ENCODE measurements at regions not wholly inside any gene's neighbourhood (a gene's known extent, or its start where the extent isn't known, plus 50 kb on each side); places are given as distances from the start of the nearest gene placed in this dataset.

DNA sequence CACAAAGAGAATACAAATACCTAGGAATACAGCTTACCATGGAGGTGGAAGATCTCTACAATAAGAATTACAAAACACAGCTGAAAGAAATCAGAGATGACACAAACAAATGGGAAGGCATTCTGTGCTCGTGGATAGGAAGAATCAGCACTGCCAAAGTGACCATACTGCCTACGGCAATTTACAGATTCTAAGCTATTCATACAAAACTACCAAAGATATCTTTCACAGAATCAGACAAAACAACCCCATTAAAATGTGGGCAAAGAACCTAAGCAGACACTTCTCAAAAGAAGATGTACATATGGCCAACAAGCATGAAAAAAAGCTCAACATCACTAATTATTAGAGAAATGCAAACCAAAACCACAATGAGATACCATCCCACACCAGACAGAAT, 133.2 kb upstream of the SSTR4 start:
- Histone ChIP-seq H3K79me1 (ENCODE audit: low read length) (no peaks in the 10 kb centered on the region), H4K12ac (ENCODE audit: low read depth, low read length) (no peak overlapping the region), H3K14ac (ENCODE audit: low read length) (no peak overlapping the region), H4K91ac (ENCODE audit: low read depth, low read length) (no peak overlapping the region), H2BK5ac (ENCODE audit: low read depth, low read length, poor library complexity) (no peak overlapping the region), H2AFZ (ENCODE audit: insufficient read depth, low read length, poor library complexity) (no peak overlapping the region), H3K79me2 (ENCODE audit: control insufficient read depth, insufficient read depth, low read length, poor library complexity) (no peaks in the 10 kb centered on the region), H3K9me3 (ENCODE audit: insufficient read depth, low read depth, low read length) (peaks cover 2% of the 10 kb centered on the region), H3K4me2 (ENCODE audit: low read length) (no peak overlapping the region), H2AK5ac (ENCODE audit: low read length) (no peak overlapping the region), H3K27me3 (ENCODE audit: insufficient read depth, low read length) (no peaks in the 10 kb centered on the region), H3K4ac (ENCODE audit: low read depth, low read length) (no peak overlapping the region), H3K4me1 (ENCODE audit: control insufficient read depth in 1 of 2, insufficient read depth in 2 of 2, low read length in 2 of 2) (no peaks in the 10 kb centered on the region), H3K18ac (ENCODE audit: low read length) (no peak overlapping the region), H3K9ac (ENCODE audit: low read length) (no peak overlapping the region), H3K23ac (ENCODE audit: low read length) (no peak overlapping the region), H3K27ac (ENCODE audit: low read depth, low read length) (no peak overlapping the region), H2BK120ac (ENCODE audit: insufficient read depth, low read length, poor library complexity) (no peak overlapping the region), H2BK12ac (ENCODE audit: low read length) (no peak overlapping the region), H3K36me3 (ENCODE audit: control insufficient read depth in 1 of 2, insufficient read depth in 2 of 2, low read length in 2 of 2) (no peaks in the 10 kb centered on the region), H3K4me3 (ENCODE audit: low read depth, low read length) (no peak overlapping the region), H4K8ac (ENCODE audit: low read depth, low read length) (no peak overlapping the region)
- WGBS (ENCODE audit: extremely low coverage, insufficient coverage, insufficient read length), result no CpG with 5 or more reads among the region's 2 CpGs
- no peak for DNase-seq

GRCh38 chr20:22904386-22904785, 130.7 kb upstream of the SSTR4 start:
- no peak overlapping the region for H2BK5ac ChIP-seq (ENCODE audit: low read depth, low read length, poor library complexity)
- H3K23ac ChIP-seq (ENCODE audit: low read length), result no peak overlapping the region
- H3K4me1 ChIP-seq (ENCODE audit: control insufficient read depth in 1 of 2, insufficient read depth in 2 of 2, low read length in 2 of 2), result no peaks in the 10 kb centered on the region
- no peaks in the 10 kb centered on the region for H3K79me2 ChIP-seq (ENCODE audit: control insufficient read depth, insufficient read depth, low read length, poor library complexity)
- no peak overlapping the region for H2BK120ac ChIP-seq (ENCODE audit: insufficient read depth, low read length, poor library complexity)
- no peaks in the 10 kb centered on the region for H3K79me1 ChIP-seq (ENCODE audit: low read length)
- H3K27me3 ChIP-seq (ENCODE audit: insufficient read depth, low read length), result no peaks in the 10 kb centered on the region
- no peak overlapping the region for H3K14ac ChIP-seq (ENCODE audit: low read length)
- no peak overlapping the region for H4K12ac ChIP-seq (ENCODE audit: low read depth, low read length)
- no peak overlapping the region for H3K4me2 ChIP-seq (ENCODE audit: low read length)
- no peak overlapping the region for H2AK5ac ChIP-seq (ENCODE audit: low read length)
- DNase-seq, result no peak
- H2AFZ ChIP-seq (ENCODE audit: insufficient read depth, low read length, poor library complexity), result no peak overlapping the region
- no peak overlapping the region for H2BK12ac ChIP-seq (ENCODE audit: low read length)
- H3K18ac ChIP-seq (ENCODE audit: low read length), result no peak overlapping the region
- no peak overlapping the region for H4K91ac ChIP-seq (ENCODE audit: low read depth, low read length)
- H4K8ac ChIP-seq (ENCODE audit: low read depth, low read length), result no peak overlapping the region
- no peaks in the 10 kb centered on the region for H3K36me3 ChIP-seq (ENCODE audit: control insufficient read depth in 1 of 2, insufficient read depth in 2 of 2, low read length in 2 of 2)
- WGBS (ENCODE audit: extremely low coverage, insufficient coverage, insufficient read length), result no CpG with 5 or more reads among the region's 2 CpGs
- no peak overlapping the region for H3K4me3 ChIP-seq (ENCODE audit: low read depth, low read length)
- H3K9ac ChIP-seq (ENCODE audit: low read length), result no peak overlapping the region
- H3K27ac ChIP-seq (ENCODE audit: low read depth, low read length), result no peak overlapping the region
- H3K9me3 ChIP-seq (ENCODE audit: insufficient read depth, low read depth, low read length), result peaks cover 2% of the 10 kb centered on the region
- no peak overlapping the region for H3K4ac ChIP-seq (ENCODE audit: low read depth, low read length)

DNA sequence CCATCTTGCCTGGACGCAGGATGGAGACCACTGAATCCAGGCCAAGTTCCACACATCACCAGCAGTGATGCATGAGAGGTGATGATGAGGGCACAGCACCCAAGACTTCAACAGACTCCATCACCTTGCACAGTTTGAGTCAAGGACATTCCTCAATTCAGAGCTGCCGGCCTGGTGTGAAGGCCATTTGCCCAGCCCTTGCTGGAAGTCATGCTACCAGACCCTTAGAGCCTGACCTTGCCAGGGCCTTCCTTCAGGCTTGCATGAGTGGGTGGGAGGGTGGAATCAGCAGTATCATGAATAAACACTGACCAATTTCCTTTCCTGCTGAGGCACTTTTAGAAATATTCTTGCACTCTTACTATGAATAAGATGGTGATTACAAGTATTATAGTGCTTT, 130.2 kb upstream of the SSTR4 start:
- DNase-seq, result no peak

DNA sequence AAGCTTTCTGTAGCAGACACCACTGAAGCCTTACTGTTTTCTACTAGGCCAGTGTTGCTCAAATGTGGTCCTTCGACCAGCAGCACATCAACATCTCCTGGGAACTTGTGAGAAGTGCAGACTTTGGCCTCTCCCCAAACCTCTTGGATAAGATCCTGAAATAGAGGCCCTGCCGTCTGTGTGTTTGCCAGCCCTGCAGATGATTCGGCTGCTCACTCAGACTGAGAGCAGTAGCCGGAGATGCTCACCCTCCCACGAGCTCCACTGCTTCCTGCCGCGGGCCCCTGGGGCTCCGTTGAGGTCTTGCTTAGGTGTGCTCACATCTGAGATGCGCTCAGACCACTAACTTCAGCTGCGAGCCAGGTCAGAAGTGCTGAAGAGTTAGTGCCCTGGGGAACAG, 129.5 kb upstream of the SSTR4 start:
- Histone ChIP-seq H3K14ac (ENCODE audit: low read length) (no peak overlapping the region), H3K23ac (ENCODE audit: low read length) (no peak overlapping the region), H2BK5ac (ENCODE audit: low read depth, low read length, poor library complexity) (no peak overlapping the region), H4K12ac (ENCODE audit: low read depth, low read length) (no peak overlapping the region), H3K9ac (ENCODE audit: low read length) (no peak overlapping the region), H2AFZ (ENCODE audit: insufficient read depth, low read length, poor library complexity) (no peak overlapping the region), H3K9me3 (ENCODE audit: insufficient read depth, low read depth, low read length) (peaks cover 2% of the 10 kb centered on the region), H4K8ac (ENCODE audit: low read depth, low read length) (no peak overlapping the region), H3K79me1 (ENCODE audit: low read length) (no peaks in the 10 kb centered on the region), H2BK12ac (ENCODE audit: low read length) (no peak overlapping the region), H3K4ac (ENCODE audit: low read depth, low read length) (no peak overlapping the region), H2AK5ac (ENCODE audit: low read length) (no peak overlapping the region), H3K27me3 (ENCODE audit: insufficient read depth, low read length) (no peaks in the 10 kb centered on the region), H3K79me2 (ENCODE audit: control insufficient read depth, insufficient read depth, low read length, poor library complexity) (no peaks in the 10 kb centered on the region), H3K4me3 (ENCODE audit: low read depth, low read length) (no peak overlapping the region), H4K91ac (ENCODE audit: low read depth, low read length) (no peak overlapping the region), H3K4me1 (ENCODE audit: control insufficient read depth in 1 of 2, insufficient read depth in 2 of 2, low read length in 2 of 2) (no peaks in the 10 kb centered on the region), H3K4me2 (ENCODE audit: low read length) (no peak overlapping the region), H3K36me3 (ENCODE audit: control insufficient read depth in 1 of 2, insufficient read depth in 2 of 2, low read length in 2 of 2) (no peaks in the 10 kb centered on the region), H3K18ac (ENCODE audit: low read length) (no peak overlapping the region), H3K27ac (ENCODE audit: low read depth, low read length) (no peak overlapping the region), H2BK120ac (ENCODE audit: insufficient read depth, low read length, poor library complexity) (no peak overlapping the region)
- DNase-seq, result no peak
- WGBS (ENCODE audit: extremely low coverage, insufficient coverage, insufficient read length), result no CpG with 5 or more reads among the region's 10 CpGs

More for the DNA sequence above, 130.2 kb upstream of the SSTR4 start:
- Histone ChIP-seq H3K4me1 (ENCODE audit: control insufficient read depth in 1 of 2, insufficient read depth in 2 of 2, low read length in 2 of 2) (no peaks in the 10 kb centered on the region), H3K14ac (ENCODE audit: low read length) (no peak overlapping the region), H4K8ac (ENCODE audit: low read depth, low read length) (no peak overlapping the region), H2AK5ac (ENCODE audit: low read length) (no peak overlapping the region), H2BK120ac (ENCODE audit: insufficient read depth, low read length, poor library complexity) (no peak overlapping the region), H2BK5ac (ENCODE audit: low read depth, low read length, poor library complexity) (no peak overlapping the region), H3K4me2 (ENCODE audit: low read length) (no peak overlapping the region), H3K4me3 (ENCODE audit: low read depth, low read length) (no peak overlapping the region), H2BK12ac (ENCODE audit: low read length) (no peak overlapping the region), H3K36me3 (ENCODE audit: control insufficient read depth in 1 of 2, insufficient read depth in 2 of 2, low read length in 2 of 2) (no peaks in the 10 kb centered on the region), H4K12ac (ENCODE audit: low read depth, low read length) (no peak overlapping the region), H3K79me1 (ENCODE audit: low read length) (no peaks in the 10 kb centered on the region), H3K18ac (ENCODE audit: low read length) (no peak overlapping the region), H2AFZ (ENCODE audit: insufficient read depth, low read length, poor library complexity) (no peak overlapping the region), H3K79me2 (ENCODE audit: control insufficient read depth, insufficient read depth, low read length, poor library complexity) (no peaks in the 10 kb centered on the region), H3K27ac (ENCODE audit: low read depth, low read length) (no peak overlapping the region), H3K27me3 (ENCODE audit: insufficient read depth, low read length) (no peaks in the 10 kb centered on the region), H3K4ac (ENCODE audit: low read depth, low read length) (no peak overlapping the region), H3K9me3 (ENCODE audit: insufficient read depth, low read depth, low read length) (peaks cover 2% of the 10 kb centered on the region), H4K91ac (ENCODE audit: low read depth, low read length) (no peak overlapping the region), H3K9ac (ENCODE audit: low read length) (no peak overlapping the region), H3K23ac (ENCODE audit: low read length) (no peak overlapping the region)
- WGBS (ENCODE audit: extremely low coverage, insufficient coverage, insufficient read length), result no CpG with 5 or more reads among the region's 2 CpGs
